Large intestine (tissue), 3 donors: ENCODE measurements at regions not wholly inside any gene's neighbourhood (a gene's known extent, or its start where the extent isn't known, plus 50 kb on each side); places are given as distances from the start of the nearest gene placed in this dataset.

ENCODE experiments used
- DNase-seq, 2 donors: peaks; one replicate each; pipeline versions ENCODE4 v3.0.0 to v3.0.0-alpha.2; 2013
- H3K27ac ChIP-seq: one replicate; pipeline ENCODE4 v1.5.1; 2013; ENCODE audit warnings: low read length
- H3K27me3 ChIP-seq: 2 replicates; pipeline ENCODE4 v1.6.1; 2013; ENCODE audit warnings: low read length; ENCODE audit not compliant: control insufficient read depth, insufficient read depth
- H3K36me3 ChIP-seq: 2 replicates; pipeline ENCODE4 v1.6.1; 2013; ENCODE audit warnings: low read length; ENCODE audit not compliant: control insufficient read depth, insufficient read depth
- H3K4me1 ChIP-seq: one replicate; pipeline ENCODE4 v1.6.1; 2013; ENCODE audit warnings: low read length; ENCODE audit not compliant: control insufficient read depth, insufficient read depth
- H3K4me3 ChIP-seq: one replicate; pipeline ENCODE4 v1.5.1; 2013; ENCODE audit warnings: low read length
- H3K9me3 ChIP-seq: one replicate; pipeline ENCODE4 v1.6.1; 2013; ENCODE audit warnings: mild to moderate bottlenecking, low read depth, low read length, moderate library complexity; ENCODE audit not compliant: control insufficient read depth
- WGBS: methylation state at CpG from one replicate; pipeline ENCODE4 v1.1.5; 2013; ENCODE audit warnings: low lambda C conversion rate; ENCODE audit not compliant: insufficient coverage; 5-methylcytosine and 5-hydroxymethylcytosine counted together

GRCh38 chr4:58566260-58566659, 1456.1 kb upstream of the IGFBP7 start:
- no peak for DNase-seq
- Histone ChIP-seq H3K36me3 (no peaks in the 10 kb centered on the region), H3K27me3 (no peaks in the 10 kb centered on the region), H3K9me3 (no peaks in the 10 kb centered on the region), H3K4me1 (peaks cover 2% of the 10 kb centered on the region), H3K4me3 (no peak overlapping the region), H3K27ac (no peak overlapping the region)
- WGBS: no CpG with 5 or more reads among the region's 1 CpG

GRCh38 chr4:58564695-58565475, 1454.7 kb upstream of the IGFBP7 start:
- no peaks in the 10 kb centered on the region for H3K27me3 ChIP-seq
- H3K36me3 ChIP-seq: no peaks in the 10 kb centered on the region
- no CpG with 5 or more reads among the region's 6 CpGs for WGBS
- DNase-seq: peak; percentile 66 to 72
- no peak overlapping the region for H3K4me3 ChIP-seq
- H3K27ac ChIP-seq: peak overlapping the region; percentile 77
- peaks cover 2% of the 10 kb centered on the region for H3K4me1 ChIP-seq
- no peaks in the 10 kb centered on the region for H3K9me3 ChIP-seq

- H3K4me3 ChIP-seq: no peak overlapping the region
- H3K27me3 ChIP-seq: no peaks in the 10 kb centered on the region
- DNase-seq: no peak
- no peaks in the 10 kb centered on the region for H3K9me3 ChIP-seq
- H3K4me1 ChIP-seq: peaks cover 2% of the 10 kb centered on the region
- no CpG with 5 or more reads among the region's 1 CpG for WGBS
- H3K27ac ChIP-seq: no peak overlapping the region
- H3K36me3 ChIP-seq: no peaks in the 10 kb centered on the region
Observed at GRCh38 chr4:58561170-58561569, 1451.0 kb upstream of the IGFBP7 start.

GRCh38 chr4:58560736-58561135, 1450.6 kb upstream of the IGFBP7 start:
- no peaks in the 10 kb centered on the region for H3K36me3 ChIP-seq
- no peak for DNase-seq
- no peak overlapping the region for H3K27ac ChIP-seq
- no peak overlapping the region for H3K4me3 ChIP-seq
- H3K27me3 ChIP-seq: no peaks in the 10 kb centered on the region
- H3K9me3 ChIP-seq: no peaks in the 10 kb centered on the region
- H3K4me1 ChIP-seq: peaks cover 2% of the 10 kb centered on the region
- WGBS: 40% methylated on average over 1 of the region's 1 CpG

- DNase-seq: no peak
- no peak overlapping the region for H3K4me3 ChIP-seq
- no peaks in the 10 kb centered on the region for H3K36me3 ChIP-seq
- no peaks in the 10 kb centered on the region for H3K4me1 ChIP-seq
- H3K9me3 ChIP-seq: no peaks in the 10 kb centered on the region
- 75% methylated on average over 1 of the region's 2 CpGs for WGBS
- H3K27ac ChIP-seq: no peak overlapping the region
- no peaks in the 10 kb centered on the region for H3K27me3 ChIP-seq
Observed at GRCh38 chr4:58553679-58554078, 1443.5 kb upstream of the IGFBP7 start.

GRCh38 chr4:58553031-58553430, 1442.8 kb upstream of the IGFBP7 start:
- no peak for DNase-seq
- no CpG with 5 or more reads among the region's 1 CpG for WGBS
- H3K27ac ChIP-seq: no peak overlapping the region

GRCh38 chr4:58551676-58552075, 1441.5 kb upstream of the IGFBP7 start:
- H3K4me3 ChIP-seq: no peak overlapping the region
- DNase-seq: no peak

More at GRCh38 chr4:58553031-58553430, 1442.8 kb upstream of the IGFBP7 start:
- H3K4me3 ChIP-seq: no peak overlapping the region
- H3K9me3 ChIP-seq: no peaks in the 10 kb centered on the region
- H3K36me3 ChIP-seq: no peaks in the 10 kb centered on the region
- no peaks in the 10 kb centered on the region for H3K4me1 ChIP-seq
- H3K27me3 ChIP-seq: no peaks in the 10 kb centered on the region

GRCh38 chr4:58543465-58543864, 1433.3 kb upstream of the IGFBP7 start:
- no peak for DNase-seq
- H3K4me3 ChIP-seq: no peak overlapping the region
- H3K9me3 ChIP-seq: no peaks in the 10 kb centered on the region
- H3K27ac ChIP-seq: no peak overlapping the region
- no CpG with 5 or more reads among the region's 1 CpG for WGBS
- no peaks in the 10 kb centered on the region for H3K36me3 ChIP-seq
- H3K4me1 ChIP-seq: no peaks in the 10 kb centered on the region
- H3K27me3 ChIP-seq: no peaks in the 10 kb centered on the region

More at GRCh38 chr4:58551676-58552075, 1441.5 kb upstream of the IGFBP7 start:
- Histone ChIP-seq H3K27me3 (no peaks in the 10 kb centered on the region), H3K9me3 (no peaks in the 10 kb centered on the region), H3K36me3 (no peaks in the 10 kb centered on the region), H3K4me1 (no peaks in the 10 kb centered on the region), H3K27ac (no peak overlapping the region)

- no peaks in the 10 kb centered on the region for H3K36me3 ChIP-seq
- no CpG with 5 or more reads among the region's 1 CpG for WGBS
- H3K9me3 ChIP-seq: no peaks in the 10 kb centered on the region
- H3K27me3 ChIP-seq: no peaks in the 10 kb centered on the region
- DNase-seq: no peak
- H3K4me1 ChIP-seq: no peaks in the 10 kb centered on the region
- H3K27ac ChIP-seq: no peak overlapping the region
- no peak overlapping the region for H3K4me3 ChIP-seq
Observed at GRCh38 chr4:58541926-58542325, 1431.7 kb upstream of the IGFBP7 start.

GRCh38 chr4:58522765-58523382, 1412.7 kb upstream of the IGFBP7 start:
- Histone ChIP-seq H3K9me3 (no peaks in the 10 kb centered on the region), H3K4me3 (no peak overlapping the region), H3K36me3 (no peaks in the 10 kb centered on the region), H3K27ac (no peak overlapping the region), H3K27me3 (no peaks in the 10 kb centered on the region), H3K4me1 (no peaks in the 10 kb centered on the region)
- 75% methylated on average over 2 of the region's 2 CpGs for WGBS
- no peak for DNase-seq

GRCh38 chr4:58515226-58515625, 1405.0 kb upstream of the IGFBP7 start:
- DNase-seq: no peak
- Histone ChIP-seq H3K27ac (no peak overlapping the region), H3K4me1 (no peaks in the 10 kb centered on the region), H3K36me3 (no peaks in the 10 kb centered on the region), H3K9me3 (no peaks in the 10 kb centered on the region), H3K27me3 (no peaks in the 10 kb centered on the region), H3K4me3 (no peak overlapping the region)
- WGBS: no CpG with 5 or more reads among the region's 1 CpG
